Prostate gland (tissue), 2 donors: ENCODE measurements at regions not wholly inside any gene's neighbourhood (a gene's known extent, or its start where the extent isn't known, plus 50 kb on each side); places are given as distances from the start of the nearest gene placed in this dataset.

ENCODE experiments used
- DNase-seq: peaks from one replicate; pipeline ENCODE4 v3.0.0-alpha.2; 2019; ENCODE audit warnings: low spot score
- H3K27ac ChIP-seq, 2 donors: fragments of 200-600 bp; sonication (generic); 2 replicates each; pipeline ENCODE4 v1.5.1; 2017 to 2019
- H3K27me3 ChIP-seq: fragments of 200-600 bp; sonication (generic); replicated peaks from 2 replicates; pipeline ENCODE4 v1.5.1; 2019; ENCODE audit not compliant: insufficient read depth
- H3K36me3 ChIP-seq, 2 donors: fragments of 200-600 bp; sonication (generic); 1 replicate in 1 of 2; 2 replicates in 1 of 2; pipeline versions ENCODE4 v1.5.1 to v1.8.1; 2017 to 2019
- H3K4me1 ChIP-seq: fragments of 200-600 bp; sonication (generic); replicated peaks from 2 replicates; pipeline ENCODE4 v1.5.1; 2019
- H3K4me3 ChIP-seq, 2 donors: fragments of 200-600 bp; sonication (generic); 2 replicates each; pipeline ENCODE4 v1.5.1; 2017 to 2019
- H3K9me3 ChIP-seq: fragments of 200-600 bp; sonication (generic); 2 replicates; pipeline ENCODE4 v1.5.1; 2017
- POLR2A ChIP-seq: fragments of 450-650 bp; IDR thresholded peaks from one replicate; pipeline ENCODE4 v1.6.1; 2016; ENCODE audit warnings: antibody characterized with exemption, mild to moderate bottlenecking
- POLR2AphosphoS5 ChIP-seq: sonication (generic); formaldehyde crosslinking; IDR thresholded peaks from one replicate; pipeline ENCODE4 v1.6.1; 2017; ENCODE audit warnings: antibody characterized with exemption
- WGBS: methylation state at CpG from one replicate; pipeline ENCODE4 v1.1.5; 2018; 5-methylcytosine and 5-hydroxymethylcytosine counted together
- intact Hi-C: fragments of 100-400 bp; cut with DNase I; formaldehyde crosslinking; loops from one replicate; pipeline ENCODE4 v1.14.2; 2022
- TF ChIP-seq, protein P1 (sequence below), 4 experiments: fragments of 200-600 bp in 2 of 4; fragments of 450-650 bp in 2 of 4; sonication (generic) in 2 of 4; IDR thresholded peaks; 1 replicate in 3 of 4; 2 replicates in 1 of 4; pipeline ENCODE4 v1.5.1; 2016 to 2019; ENCODE audit warnings: antibody characterized with exemption in 4 of 4, mild to moderate bottlenecking in 2 of 4, moderate library complexity in 2 of 4

DNA sequence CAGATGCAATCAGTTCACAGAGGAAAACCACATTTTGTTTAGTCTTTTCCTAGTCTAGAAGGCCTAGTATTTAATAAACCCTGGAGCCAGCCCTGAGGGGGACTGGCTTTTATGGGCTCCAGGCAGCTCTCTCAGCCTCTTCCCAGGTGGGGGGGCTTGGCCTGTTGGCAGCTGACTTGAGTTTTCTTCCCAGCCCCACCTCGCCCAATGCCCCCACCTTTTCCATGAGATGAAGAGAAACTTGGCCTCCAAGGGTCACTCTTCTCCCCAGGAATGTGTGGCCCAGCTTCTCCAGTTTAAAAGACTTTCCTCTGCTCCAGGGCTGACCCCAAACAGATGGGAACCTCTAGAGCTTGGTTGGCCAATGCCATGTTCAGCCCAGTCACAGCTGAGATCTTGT lies 196.1 kb downstream of the BMP7 start:
- H3K27me3 ChIP-seq: no peaks in the 10 kb centered on the region
- no peak overlapping the region for H3K27ac ChIP-seq
- no peak for DNase-seq
- H3K9me3 ChIP-seq: no peaks in the 10 kb centered on the region
- H3K4me3 ChIP-seq: no peak overlapping the region
- H3K4me1 ChIP-seq: no peaks in the 10 kb centered on the region
- H3K36me3 ChIP-seq: no peaks in the 10 kb centered on the region
- TF ChIP-seq POLR2AphosphoS5 (no peak), POLR2A (no peak)
- TF ChIP-seq, protein P1, sequence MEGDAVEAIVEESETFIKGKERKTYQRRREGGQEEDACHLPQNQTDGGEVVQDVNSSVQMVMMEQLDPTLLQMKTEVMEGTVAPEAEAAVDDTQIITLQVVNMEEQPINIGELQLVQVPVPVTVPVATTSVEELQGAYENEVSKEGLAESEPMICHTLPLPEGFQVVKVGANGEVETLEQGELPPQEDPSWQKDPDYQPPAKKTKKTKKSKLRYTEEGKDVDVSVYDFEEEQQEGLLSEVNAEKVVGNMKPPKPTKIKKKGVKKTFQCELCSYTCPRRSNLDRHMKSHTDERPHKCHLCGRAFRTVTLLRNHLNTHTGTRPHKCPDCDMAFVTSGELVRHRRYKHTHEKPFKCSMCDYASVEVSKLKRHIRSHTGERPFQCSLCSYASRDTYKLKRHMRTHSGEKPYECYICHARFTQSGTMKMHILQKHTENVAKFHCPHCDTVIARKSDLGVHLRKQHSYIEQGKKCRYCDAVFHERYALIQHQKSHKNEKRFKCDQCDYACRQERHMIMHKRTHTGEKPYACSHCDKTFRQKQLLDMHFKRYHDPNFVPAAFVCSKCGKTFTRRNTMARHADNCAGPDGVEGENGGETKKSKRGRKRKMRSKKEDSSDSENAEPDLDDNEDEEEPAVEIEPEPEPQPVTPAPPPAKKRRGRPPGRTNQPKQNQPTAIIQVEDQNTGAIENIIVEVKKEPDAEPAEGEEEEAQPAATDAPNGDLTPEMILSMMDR (IDR thresholded peaks at IDR 0.05): no peak
- intact Hi-C loops: no loop called here
- WGBS: 100% methylated on average over 1 of the region's 1 CpG

- TF ChIP-seq POLR2A (no peak), POLR2AphosphoS5 (no peak)
- TF ChIP-seq, protein P1 (IDR thresholded peaks at IDR 0.05): no peak
- H3K36me3 ChIP-seq: no peaks in the 10 kb centered on the region
- 6% methylated on average over 14 of the region's 14 CpGs for WGBS
- intact Hi-C loops: no loop called here
- H3K4me1 ChIP-seq: no peaks in the 10 kb centered on the region
- H3K27me3 ChIP-seq: no peaks in the 10 kb centered on the region
- no peak for DNase-seq
- no peak overlapping the region for H3K27ac ChIP-seq
- no peak overlapping the region for H3K4me3 ChIP-seq
- no peaks in the 10 kb centered on the region for H3K9me3 ChIP-seq
Observed at GRCh38 chr20:57071283-57071731, 195.1 kb downstream of the BMP7 start.

DNA sequence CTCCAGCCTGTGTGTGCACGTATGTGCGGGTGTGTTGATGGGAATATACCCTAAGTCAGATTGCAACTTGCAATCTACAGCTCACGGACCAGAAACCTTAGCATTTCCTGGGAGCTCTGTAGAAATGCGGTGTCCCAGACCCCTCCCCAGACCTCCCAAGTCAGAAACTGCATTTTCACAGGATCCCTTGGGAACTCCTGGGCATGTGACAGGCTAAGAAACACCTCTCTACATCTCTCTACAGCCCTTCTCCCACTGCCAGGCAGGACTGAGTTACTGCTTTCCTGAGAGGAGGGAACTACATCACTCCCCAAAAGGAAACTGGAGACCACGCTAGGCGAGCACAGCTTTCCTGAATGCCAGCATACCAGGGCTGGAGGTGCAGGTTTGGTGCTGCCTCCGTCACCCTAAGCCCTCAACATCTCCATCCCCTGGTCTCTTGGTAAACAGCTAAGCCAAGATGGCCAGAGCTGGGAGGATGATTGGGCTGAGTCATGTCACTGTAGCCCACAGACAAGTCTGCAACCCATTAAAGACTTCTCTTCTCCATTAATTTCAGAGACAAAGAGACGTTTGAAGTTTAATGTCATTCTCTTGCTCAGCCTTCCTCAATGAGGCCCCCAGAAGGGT lies 194.4 kb downstream of the BMP7 start:
- no peak for DNase-seq
- H3K27ac ChIP-seq: no peak overlapping the region
- no peaks in the 10 kb centered on the region for H3K27me3 ChIP-seq
- H3K4me3 ChIP-seq: no peak overlapping the region
- H3K4me1 ChIP-seq: no peaks in the 10 kb centered on the region
- H3K9me3 ChIP-seq: no peaks in the 10 kb centered on the region
- intact Hi-C loops: no loop called here
- no peaks in the 10 kb centered on the region for H3K36me3 ChIP-seq
- TF ChIP-seq POLR2AphosphoS5 (no peak), POLR2A (no peak)
- TF ChIP-seq, protein P1 (IDR thresholded peaks at IDR 0.05): no peak
- 50% methylated on average over 8 of the region's 8 CpGs for WGBS

- H3K4me3 ChIP-seq: no peak overlapping the region
- TF ChIP-seq POLR2A (no peak), POLR2AphosphoS5 (no peak)
- TF ChIP-seq, protein P1 (IDR thresholded peaks at IDR 0.05): no peak
- DNase-seq: no peak
- no peaks in the 10 kb centered on the region for H3K36me3 ChIP-seq
- WGBS: 60% methylated on average over 8 of the region's 8 CpGs
- no peaks in the 10 kb centered on the region for H3K4me1 ChIP-seq
- intact Hi-C loops: no loop called here
- H3K27ac ChIP-seq: no peak overlapping the region
- no peaks in the 10 kb centered on the region for H3K9me3 ChIP-seq
- H3K27me3 ChIP-seq: no peaks in the 10 kb centered on the region
Observed at GRCh38 chr20:57073402-57073801, 193.0 kb downstream of the BMP7 start.

GRCh38 chr20:57074386-57074785 lies 192.1 kb downstream of the BMP7 start:
- no peak for TF ChIP-seq POLR2AphosphoS5
- TF ChIP-seq POLR2A: no peak
- TF ChIP-seq, protein P1 (IDR thresholded peaks at IDR 0.05): no peak
- Histone ChIP-seq H3K27me3 (no peaks in the 10 kb centered on the region), H3K4me3 (no peak overlapping the region), H3K36me3 (no peaks in the 10 kb centered on the region), H3K9me3 (no peaks in the 10 kb centered on the region), H3K4me1 (no peaks in the 10 kb centered on the region), H3K27ac (no peak overlapping the region)
- intact Hi-C loops: no loop called here
- 80% methylated on average over 12 of the region's 12 CpGs for WGBS
- DNase-seq: no peak
